HG03060 (cell line): ENCODE measurements at regions not wholly inside any gene's neighbourhood (a gene's known extent, or its start where the extent isn't known, plus 50 kb on each side); places are given as distances from the start of the nearest gene placed in this dataset.

Experiments
- ATAC-seq: cut with Tn5 transposase; IDR thresholded peaks from one replicate; pipeline ENCODE4 v1.9.1; 2021; ENCODE audit warnings: low read depth, moderate number of reproducible peaks; ENCODE audit not compliant: unreplicated experiment

GRCh38 chr5:98458726-98459125 is 314.7 kb upstream of the RGMB start:
- no peak for ATAC-seq

- ATAC-seq = no peak
Observed at GRCh38 chr5:98460536-98460935, 312.9 kb upstream of the RGMB start.

- no peak for ATAC-seq
Observed at GRCh38 chr5:98461485-98461884, 312.0 kb upstream of the RGMB start.

GRCh38 chr5:98463222-98463621 is 310.2 kb upstream of the RGMB start:
- ATAC-seq = no peak

GRCh38 chr5:98463676-98464075 is 309.8 kb upstream of the RGMB start:
- ATAC-seq = no peak

- ATAC-seq = peak; percentile 91
Observed at GRCh38 chr5:98464737-98465330, 308.6 kb upstream of the RGMB start.

- no peak for ATAC-seq
Observed at GRCh38 chr5:98468188-98468869, 305.1 kb upstream of the RGMB start.

GRCh38 chr5:98470747-98471146 is 302.7 kb upstream of the RGMB start:
- no peak for ATAC-seq

GRCh38 chr5:98471458-98471857 is 302.0 kb upstream of the RGMB start:
- ATAC-seq = no peak

GRCh38 chr5:98474216-98474615 is 299.2 kb upstream of the RGMB start:
- ATAC-seq = no peak

GRCh38 chr5:98474782-98475181 is 298.7 kb upstream of the RGMB start:
- no peak for ATAC-seq

GRCh38 chr5:98482321-98483300 is 290.9 kb upstream of the RGMB start:
- ATAC-seq = no peak

- no peak for ATAC-seq
Observed at GRCh38 chr5:98483301-98483685, 290.2 kb upstream of the RGMB start.

GRCh38 chr5:98489021-98489420 is 284.4 kb upstream of the RGMB start:
- ATAC-seq = no peak

GRCh38 chr5:98490348-98490747 is 283.1 kb upstream of the RGMB start:
- no peak for ATAC-seq

- ATAC-seq = no peak
Observed at GRCh38 chr5:98492258-98492657, 281.2 kb upstream of the RGMB start.

GRCh38 chr5:98497418-98497817 is 276.0 kb upstream of the RGMB start:
- ATAC-seq = no peak

- no peak for ATAC-seq
Observed at GRCh38 chr5:98498028-98498427, 275.4 kb upstream of the RGMB start.

GRCh38 chr5:98499892-98500291 is 273.6 kb upstream of the RGMB start:
- ATAC-seq = no peak

- ATAC-seq = no peak
Observed at GRCh38 chr5:98500811-98501210, 272.7 kb upstream of the RGMB start.

- no peak for ATAC-seq
Observed at GRCh38 chr5:98503616-98504015, 269.8 kb upstream of the RGMB start.
